ENCODE measurements at regions not wholly inside any gene's neighbourhood (a gene's known extent, or its start where the extent isn't known, plus 50 kb on each side); places are given as distances from the start of the nearest gene placed in this dataset.

DNA sequence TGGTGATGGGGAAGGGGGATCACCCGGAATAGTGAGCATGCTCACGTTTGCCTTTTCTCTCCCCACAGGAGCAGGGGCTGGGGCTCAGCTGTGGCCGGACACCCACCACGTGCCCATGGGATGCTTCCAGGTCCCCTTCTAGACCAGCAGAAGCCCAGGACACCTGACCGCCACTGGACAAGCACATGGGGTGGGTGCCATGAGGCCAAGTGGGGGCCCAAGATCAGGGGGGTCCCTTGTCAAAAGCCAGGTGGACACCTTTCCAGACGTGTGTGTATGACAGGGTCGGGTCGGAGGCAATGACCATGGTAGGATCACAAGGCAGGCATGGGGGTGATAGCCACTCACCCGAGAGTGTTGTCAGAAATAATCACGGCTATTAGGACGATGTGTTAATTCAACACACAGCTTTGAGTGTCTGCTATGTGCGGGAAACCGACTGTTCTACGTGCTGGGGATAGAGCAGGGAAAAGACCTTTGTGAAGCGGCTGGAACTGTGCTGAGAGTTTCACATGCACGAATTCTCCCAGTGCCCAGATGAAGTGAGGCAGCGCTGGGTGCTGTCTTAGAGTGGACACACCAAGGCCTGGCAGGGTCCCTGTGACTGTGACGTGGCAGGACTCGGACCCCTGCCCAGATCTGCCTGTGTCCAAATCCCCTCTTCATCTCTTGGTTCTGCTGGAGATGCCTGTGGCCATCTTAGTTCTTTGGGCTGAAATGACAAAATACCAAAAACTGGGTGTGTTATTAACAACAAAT, 244.7 kb downstream of the NDUFA10 start:
- no peak for DNase-seq (ENCODE audit: low spot score)

DNA sequence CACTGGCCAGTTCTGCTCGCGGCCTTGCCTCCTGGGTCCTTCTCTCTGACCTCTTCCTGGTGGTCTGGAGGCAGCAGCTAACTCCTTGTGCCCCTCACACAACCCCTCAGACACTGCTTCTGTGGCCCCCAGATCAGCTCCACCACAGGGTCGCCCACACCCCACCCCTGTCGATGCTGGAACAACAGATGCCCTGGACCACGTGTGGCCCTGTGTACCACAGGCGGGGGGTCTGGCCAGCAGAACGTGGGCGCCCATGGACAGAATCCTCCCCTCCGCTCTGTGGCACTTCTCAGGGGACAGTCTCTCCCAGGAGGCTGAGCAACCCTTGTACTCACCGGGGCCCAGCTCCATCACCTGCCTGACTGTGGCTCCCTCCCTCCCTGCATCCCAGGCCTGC, 245.6 kb downstream of the NDUFA10 start:
- no peak for DNase-seq (ENCODE audit: low spot score)

DNA sequence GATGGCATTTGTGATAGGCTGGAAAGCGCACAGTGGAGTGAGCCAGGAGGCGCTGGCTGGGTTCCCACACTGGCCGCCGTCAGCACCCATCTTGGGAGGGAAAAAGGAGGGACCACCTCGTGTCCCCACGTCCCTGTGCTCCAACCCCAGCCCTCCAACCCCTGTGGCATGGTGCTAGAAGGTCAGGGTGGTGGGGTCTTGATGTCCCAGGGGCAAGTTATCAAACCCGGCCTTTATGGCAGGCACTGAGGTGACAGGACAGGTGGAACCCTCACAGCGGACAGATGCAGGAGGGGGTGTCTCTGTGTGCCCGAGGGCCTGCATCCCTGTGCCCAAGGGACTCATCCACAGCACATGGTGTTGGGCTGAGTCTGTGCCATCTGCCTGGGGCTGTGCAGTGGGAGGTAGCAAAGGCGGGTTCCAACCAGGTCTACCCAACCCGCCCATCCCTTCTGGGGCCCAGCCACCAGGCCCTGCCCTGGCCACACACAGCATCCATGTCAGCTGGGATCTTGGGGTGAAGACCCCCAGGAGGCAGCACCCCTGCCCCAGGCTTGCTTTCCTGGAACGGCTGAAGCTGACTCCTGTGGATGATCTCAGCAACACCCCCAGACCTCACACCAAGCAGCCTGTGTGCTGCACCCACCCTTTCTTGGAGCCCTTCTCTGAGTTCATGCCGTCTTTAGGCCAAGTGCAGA, 246.1 kb downstream of the NDUFA10 start:
- no peak for DNase-seq (ENCODE audit: low spot score)

- DNase-seq (ENCODE audit: low spot score) = no peak
Measured at GRCh38 chr2:239778042-239778851, 246.9 kb downstream of the NDUFA10 start.

DNA sequence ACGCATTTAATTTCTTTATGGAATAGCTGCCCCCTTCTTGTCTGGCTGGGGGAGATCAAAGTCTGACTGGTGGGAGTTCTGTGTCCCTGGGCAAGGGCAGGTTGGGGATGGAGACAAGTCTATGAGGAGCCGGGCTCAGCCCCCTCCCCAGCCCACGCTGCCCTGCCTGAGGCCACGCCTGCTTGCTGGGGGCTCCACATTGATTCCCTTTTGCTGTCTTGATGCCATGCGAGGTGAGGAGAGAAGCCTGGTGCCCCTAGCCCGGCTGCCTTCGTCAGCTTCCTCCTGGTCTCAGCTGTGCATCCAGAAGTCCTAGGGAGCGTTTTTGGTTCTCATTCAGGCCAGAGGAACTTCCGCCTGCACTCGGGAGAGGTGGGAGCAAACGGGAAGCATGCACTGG, 247.9 kb downstream of the NDUFA10 start:
- DNase-seq (ENCODE audit: low spot score) = no peak

GRCh38 chr2:239776436-239777005, 248.6 kb downstream of the NDUFA10 start:
- DNase-seq (ENCODE audit: low spot score) = no peak

DNA sequence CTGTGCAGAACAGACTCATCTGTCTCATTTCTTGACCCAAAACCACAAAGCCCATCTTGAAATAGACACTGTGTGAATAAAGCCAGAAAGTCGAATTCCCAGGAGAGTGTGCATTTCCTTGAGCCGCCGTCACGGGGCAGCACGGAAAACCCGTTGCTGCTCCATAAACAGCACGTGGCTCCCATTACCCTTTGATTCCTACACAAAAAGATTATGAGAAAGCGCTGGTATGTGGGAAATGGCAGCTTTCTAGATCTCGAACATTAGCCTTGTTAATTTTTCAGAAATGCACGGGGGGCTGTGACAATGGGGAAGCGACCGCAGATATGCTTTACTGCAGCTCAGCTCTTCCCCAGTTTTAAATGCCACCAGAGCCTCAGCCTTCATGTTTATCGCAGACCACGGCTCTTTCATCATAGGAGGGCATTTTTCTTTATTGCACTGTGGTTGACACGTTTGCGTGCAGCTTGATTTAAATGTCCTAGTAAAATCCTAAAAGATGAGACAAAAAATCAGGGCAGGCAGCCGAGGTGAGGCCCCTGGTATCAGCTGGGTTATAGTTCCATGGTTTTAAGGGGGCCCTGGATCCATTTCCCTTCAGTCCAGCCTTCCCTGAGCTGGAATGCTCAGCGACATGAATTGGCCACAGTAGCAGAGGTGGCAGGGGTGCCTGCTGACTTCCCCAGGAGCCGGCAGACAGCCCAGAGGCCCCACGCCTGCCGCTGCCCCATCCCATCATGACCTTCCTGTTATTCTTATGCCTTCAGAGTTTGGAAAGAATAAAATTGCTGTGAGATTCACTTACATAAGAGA, 249.3 kb downstream of the NDUFA10 start:
- no peak for DNase-seq (ENCODE audit: low spot score)

DNA sequence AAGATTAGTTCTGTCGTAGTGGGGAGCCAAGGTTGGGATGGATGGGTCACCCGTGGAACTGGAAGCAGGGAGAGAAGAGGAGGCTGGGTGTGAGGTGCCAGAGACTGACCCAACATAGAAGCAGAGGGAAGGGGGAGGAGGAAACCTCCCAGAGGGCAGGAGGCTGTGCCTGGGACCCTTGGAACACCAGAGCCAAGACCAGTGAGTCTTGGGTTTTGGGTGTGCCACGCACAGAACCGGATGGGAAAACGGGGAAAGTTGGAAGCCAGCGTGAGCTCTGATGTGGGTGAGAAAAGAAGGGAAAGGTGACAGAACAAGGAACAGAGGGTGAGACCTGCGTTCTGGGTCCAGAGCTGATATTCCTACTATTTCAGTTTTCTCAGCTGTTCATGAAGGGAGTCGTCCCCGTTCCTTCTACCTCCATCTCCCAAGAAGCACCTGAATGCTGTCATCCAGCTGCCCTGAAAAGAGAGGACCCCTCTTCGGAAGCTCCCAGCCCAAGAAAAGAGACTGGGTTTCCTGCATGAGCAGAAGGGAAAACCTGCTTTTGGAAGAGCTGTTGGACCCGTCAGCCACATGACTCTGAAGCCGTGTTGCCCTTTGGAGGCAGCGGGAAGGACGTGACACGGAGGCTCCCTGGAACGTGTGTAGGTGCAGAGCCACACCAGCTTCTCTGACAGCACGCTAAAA, 250.1 kb downstream of the NDUFA10 start:
- DNase-seq (ENCODE audit: low spot score) = no peak

DNA sequence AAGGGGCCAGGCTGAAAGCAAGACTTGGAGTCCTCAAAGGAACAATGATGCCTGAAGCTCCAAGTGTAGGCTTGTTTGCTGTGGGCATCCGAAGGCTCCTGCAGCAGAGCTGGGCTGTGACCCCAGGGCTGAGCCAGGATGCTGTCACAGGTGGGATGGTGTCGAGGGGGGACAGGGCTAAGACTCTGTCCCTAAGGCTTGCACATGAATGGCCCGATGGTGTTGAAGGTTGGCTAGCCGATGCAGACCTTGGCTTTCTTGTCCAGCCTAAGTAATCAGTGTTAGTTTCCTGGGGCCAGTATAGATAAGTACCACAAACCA, 251.0 kb downstream of the NDUFA10 start:
- no peak for DNase-seq (ENCODE audit: low spot score)

GRCh38 chr2:239773228-239774141, 251.7 kb downstream of the NDUFA10 start:
- no peak for DNase-seq (ENCODE audit: low spot score)

- no peak for DNase-seq (ENCODE audit: low spot score)
Measured at GRCh38 chr2:239772721-239773120, 252.4 kb downstream of the NDUFA10 start.

- DNase-seq (ENCODE audit: low spot score) = no peak
Measured at GRCh38 chr2:239770246-239770639, 254.9 kb downstream of the NDUFA10 start.

GRCh38 chr2:239769554-239770245, 255.4 kb downstream of the NDUFA10 start:
- no peak for DNase-seq (ENCODE audit: low spot score)

DNA sequence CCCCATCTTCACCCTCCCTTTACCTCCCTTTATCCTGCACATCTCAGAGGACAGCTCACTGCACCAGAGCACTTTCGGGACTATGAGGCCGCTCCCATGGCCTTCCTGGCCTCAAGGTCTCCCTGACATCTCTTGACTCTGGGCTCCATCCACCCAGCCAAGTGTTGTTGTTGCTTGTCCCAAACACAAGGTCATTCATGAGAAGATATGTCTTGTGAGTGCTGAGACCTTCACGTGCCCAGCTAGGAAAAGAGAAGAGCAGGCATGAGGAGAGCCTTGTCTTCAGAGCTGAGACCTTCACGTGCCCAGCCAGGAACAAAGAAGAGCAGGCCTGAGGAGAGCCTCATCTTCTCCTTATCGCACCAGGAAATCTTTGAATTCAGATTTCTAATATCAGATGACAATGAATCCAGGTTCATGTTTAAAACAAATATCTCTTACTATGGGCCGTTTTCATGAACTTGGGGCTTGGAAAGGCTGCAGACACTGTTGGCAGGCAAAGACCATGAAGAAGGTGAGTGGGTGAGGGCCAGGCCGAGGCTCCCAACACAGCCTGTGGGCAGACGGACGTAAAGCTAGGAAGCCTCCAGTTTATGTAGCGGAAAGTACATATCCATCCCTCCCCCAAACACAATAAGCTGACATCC, 256.1 kb downstream of the NDUFA10 start:
- no peak for DNase-seq (ENCODE audit: low spot score)

DNA sequence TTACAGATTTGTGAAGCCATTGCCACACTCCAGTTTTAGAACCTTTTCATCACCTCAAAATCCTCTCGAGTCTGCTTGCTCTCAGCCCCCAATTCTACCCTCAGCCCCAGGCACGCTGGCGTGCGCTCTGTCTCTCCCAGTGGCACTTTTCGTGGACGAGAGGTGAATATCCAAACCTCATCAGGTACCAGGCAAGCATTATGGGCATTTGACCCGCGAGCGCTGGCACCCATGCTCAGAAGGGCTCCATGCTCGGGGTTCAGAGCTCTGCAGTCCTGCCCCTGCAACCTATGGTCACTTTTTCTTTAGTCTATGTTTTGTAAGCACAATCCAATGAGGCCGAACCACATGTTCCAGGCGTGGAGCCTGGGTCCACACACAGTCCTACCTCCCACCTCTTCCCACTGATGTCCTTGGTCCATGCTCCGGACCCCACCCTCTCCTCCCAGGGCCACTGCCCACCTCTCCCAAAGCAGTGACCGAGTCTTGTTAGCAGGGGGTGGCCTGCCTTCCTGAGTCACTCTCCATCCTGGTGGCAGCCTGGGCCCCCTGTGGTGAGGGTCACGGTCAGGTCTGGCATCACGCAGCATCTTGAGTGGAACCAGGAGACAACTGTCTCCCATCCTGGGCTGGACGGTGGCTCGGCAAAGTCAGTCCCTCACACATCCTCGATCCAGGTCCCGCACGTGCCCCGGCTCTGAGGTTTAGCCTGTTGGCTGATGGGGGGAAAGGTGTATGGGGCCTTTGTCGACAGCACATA, 256.9 kb downstream of the NDUFA10 start:
- no peak for DNase-seq (ENCODE audit: low spot score)

- DNase-seq (ENCODE audit: low spot score) = no peak
Measured at GRCh38 chr2:239767021-239767905, 257.9 kb downstream of the NDUFA10 start.

DNA sequence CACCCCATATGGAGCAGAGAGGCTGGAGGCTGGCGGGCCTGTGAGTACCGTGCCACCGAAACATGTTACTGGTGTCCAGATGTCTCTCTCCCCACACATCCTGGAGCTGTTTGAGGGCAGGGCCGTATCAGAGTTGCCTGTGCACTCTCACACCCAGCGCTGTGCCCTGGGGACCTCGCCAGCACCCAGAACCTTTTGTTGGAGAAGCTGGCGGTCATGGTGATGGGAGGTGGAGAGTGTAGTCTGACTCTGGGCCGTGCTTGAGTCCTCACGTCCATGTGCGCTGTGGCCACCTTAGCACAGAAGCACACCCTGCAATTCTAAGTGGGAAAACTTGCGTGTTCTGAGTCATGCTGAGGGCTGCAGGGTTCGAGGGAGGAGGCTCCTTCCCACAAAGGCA, 259.2 kb downstream of the NDUFA10 start:
- no peak for DNase-seq (ENCODE audit: low spot score)
